HG03432 (cell line): ENCODE measurements at regions not wholly inside any gene's neighbourhood (a gene's known extent, or its start where the extent isn't known, plus 50 kb on each side); places are given as distances from the start of the nearest gene placed in this dataset.
A peak's percentile ranks its signal among the peaks of the same experiment; 100 is the strongest.
"Not testable (repeated sequence)": the region's sequence is repeated elsewhere in the genome, so short reads cannot be mapped to it uniquely, and the experiment has no call there.

Experiments used
- ATAC-seq: cut with Tn5 transposase; IDR thresholded peaks from one replicate; pipeline ENCODE4 v1.9.1; 2021; ENCODE audit warnings: mild to moderate bottlenecking, moderate library complexity; ENCODE audit not compliant: unreplicated experiment

GRCh38 chr21:6093419-6093818, 4428.0 kb upstream of the TPTE start:
- ATAC-seq: not testable (repeated sequence)

- not testable (repeated sequence) for ATAC-seq
These were observed 4427.5 kb upstream of the TPTE start for GRCh38 chr21:6093870-6094269.

GRCh38 chr21:6095304-6095703, 4426.1 kb upstream of the TPTE start:
- not testable (repeated sequence) for ATAC-seq

- ATAC-seq: not testable (repeated sequence)
These were observed 4424.6 kb upstream of the TPTE start for GRCh38 chr21:6096560-6097424.

- not testable (repeated sequence) for ATAC-seq
These were observed 4423.6 kb upstream of the TPTE start for GRCh38 chr21:6097736-6098135.

GRCh38 chr21:6098191-6098935, 4423.0 kb upstream of the TPTE start:
- not testable (repeated sequence) for ATAC-seq

- ATAC-seq: not testable (repeated sequence)
These were observed 4419.8 kb upstream of the TPTE start for GRCh38 chr21:6101588-6101987.

GRCh38 chr21:6104546-6104945, 4416.8 kb upstream of the TPTE start:
- ATAC-seq: not testable (repeated sequence)

- ATAC-seq: not testable (repeated sequence)
These were observed 4414.5 kb upstream of the TPTE start for GRCh38 chr21:6106686-6107567.

GRCh38 chr21:6108894-6109293, 4412.5 kb upstream of the TPTE start:
- ATAC-seq: not testable (repeated sequence)

- not testable (repeated sequence) for ATAC-seq
These were observed 4411.6 kb upstream of the TPTE start for GRCh38 chr21:6109774-6110173.

GRCh38 chr21:6110716-6111343, 4410.6 kb upstream of the TPTE start:
- peak; percentile 81 for ATAC-seq

GRCh38 chr21:6111354-6111753, 4410.0 kb upstream of the TPTE start:
- peak; percentile 8 for ATAC-seq

- not testable (repeated sequence) for ATAC-seq
These were observed 4403.0 kb upstream of the TPTE start for GRCh38 chr21:6118336-6118735.

GRCh38 chr21:6120863-6121262, 4400.5 kb upstream of the TPTE start:
- ATAC-seq: not testable (repeated sequence)

GRCh38 chr21:6122629-6123028, 4398.8 kb upstream of the TPTE start:
- ATAC-seq: not testable (repeated sequence)

GRCh38 chr21:6123224-6123623, 4398.2 kb upstream of the TPTE start:
- not testable (repeated sequence) for ATAC-seq

- ATAC-seq: not testable (repeated sequence)
These were observed 4395.7 kb upstream of the TPTE start for GRCh38 chr21:6125549-6126240.

- ATAC-seq: not testable (repeated sequence)
These were observed 4394.2 kb upstream of the TPTE start for GRCh38 chr21:6126976-6127732.
